HuH-7.5 (cell line): ENCODE measurements at regions not wholly inside any gene's neighbourhood (a gene's known extent, or its start where the extent isn't known, plus 50 kb on each side); places are given as distances from the start of the nearest gene placed in this dataset.
"Not testable (repeated sequence)": the region's sequence is repeated elsewhere in the genome, so short reads cannot be mapped to it uniquely, and the experiment has no call there.

ENCODE experiments used
- DNase-seq: peaks from one replicate; pipeline ENCODE4 v3.0.0; 2011; ENCODE audit warnings: low spot score

DNA sequence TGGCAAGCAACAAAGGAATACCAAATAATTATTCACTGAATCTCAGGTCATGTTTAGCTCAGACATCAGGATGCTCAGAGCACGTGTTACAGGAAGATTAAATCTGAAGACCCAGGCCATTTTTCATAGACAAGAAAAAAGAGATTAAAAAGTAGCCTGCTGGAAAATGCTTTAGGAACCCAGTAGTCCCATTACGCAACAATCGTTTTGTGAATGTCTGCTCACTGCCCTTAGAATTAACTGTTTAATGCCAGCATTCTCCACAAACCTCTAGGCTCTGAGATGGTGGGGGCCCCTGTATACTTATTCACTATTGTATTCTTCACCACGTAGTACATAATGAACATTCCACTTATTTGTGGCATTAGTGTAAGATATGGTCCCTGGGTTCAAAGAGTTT lies 154.6 kb upstream of the NYAP2 start:
- no peak for DNase-seq

DNA sequence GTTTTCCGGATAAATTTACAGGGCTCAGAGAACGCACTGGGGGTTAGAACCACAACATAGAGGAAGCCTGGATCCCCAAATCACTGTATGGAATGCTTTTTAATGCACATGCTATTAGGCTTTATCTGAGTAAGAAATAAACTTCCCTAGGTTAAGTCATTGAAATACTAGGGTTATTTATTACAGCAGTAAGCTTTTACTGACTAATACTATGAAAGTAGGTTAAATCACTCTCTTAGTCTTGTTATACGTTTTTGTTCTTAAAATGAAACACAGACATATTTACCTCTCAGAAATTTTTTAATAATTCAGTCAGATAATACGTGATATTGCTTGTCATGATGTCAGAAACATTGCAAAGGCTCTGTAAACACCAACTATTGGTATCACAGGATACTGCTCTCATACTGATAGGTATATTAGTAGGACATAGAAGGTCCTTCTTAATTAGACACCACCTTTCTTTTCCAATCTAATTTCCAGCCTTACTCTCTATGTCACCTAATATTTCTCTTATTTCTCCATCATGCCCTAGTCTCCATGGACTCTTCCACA lies 162.7 kb upstream of the NYAP2 start:
- DNase-seq: no peak

DNA sequence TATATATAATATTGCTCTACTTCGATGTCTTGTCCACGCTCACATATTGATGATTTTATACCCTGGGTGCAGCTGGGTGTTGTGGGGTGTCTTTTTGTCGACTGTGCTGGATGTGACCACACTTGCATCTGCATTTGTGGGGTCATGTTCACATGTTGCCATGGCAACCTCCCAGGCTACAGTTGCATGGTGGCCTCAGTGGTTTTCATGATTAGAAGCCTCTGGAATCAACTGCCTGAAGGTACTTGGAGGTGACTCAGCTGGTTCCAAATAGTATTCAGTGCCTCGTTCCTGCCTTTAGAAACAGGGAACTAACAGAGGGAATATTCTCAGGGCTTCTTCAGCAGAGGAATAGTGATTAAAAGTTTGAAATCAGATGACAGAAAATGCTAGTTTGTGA lies 166.3 kb upstream of the NYAP2 start:
- no peak for DNase-seq

DNA sequence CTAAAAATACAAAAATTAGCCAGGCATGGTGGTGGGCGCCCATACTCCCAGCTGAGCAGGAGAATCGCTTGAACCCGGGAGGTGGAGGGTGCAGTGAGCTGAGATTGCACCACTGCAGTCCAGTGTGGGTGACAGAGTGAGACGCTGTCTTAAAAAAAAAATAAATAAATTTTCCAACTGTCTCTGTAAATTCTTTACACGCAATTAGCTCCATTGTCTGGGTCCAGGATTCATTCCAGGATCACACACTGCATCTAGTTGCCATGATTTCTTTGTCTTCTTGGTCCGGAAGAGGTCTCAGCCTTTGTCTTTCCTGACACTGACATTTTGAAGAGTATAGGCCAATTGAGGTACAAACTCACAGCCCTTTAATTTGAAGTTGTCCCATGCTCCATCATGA lies 167.6 kb upstream of the NYAP2 start:
- DNase-seq: no peak

DNA sequence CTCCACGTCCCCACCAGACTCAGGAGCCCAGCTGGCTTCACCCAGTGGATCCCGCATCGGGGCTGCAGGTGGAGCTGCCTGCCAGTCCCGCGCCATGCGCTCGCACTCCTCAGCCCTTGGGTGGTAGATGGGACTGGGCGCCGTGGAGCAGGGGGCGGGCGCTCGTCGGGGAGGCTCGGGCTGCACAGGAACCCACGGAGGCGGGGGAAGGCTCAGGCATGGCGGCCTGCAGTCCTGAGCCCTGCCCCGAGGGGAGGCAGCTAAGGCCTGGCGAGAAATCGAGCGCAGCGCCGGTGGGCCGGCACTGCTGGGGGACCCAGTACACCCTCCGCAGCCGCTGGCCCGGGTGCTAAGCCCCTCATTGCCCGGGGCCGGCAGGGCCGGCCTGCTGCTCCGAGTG lies 170.2 kb upstream of the NYAP2 start:
- not testable (repeated sequence) for DNase-seq

DNA sequence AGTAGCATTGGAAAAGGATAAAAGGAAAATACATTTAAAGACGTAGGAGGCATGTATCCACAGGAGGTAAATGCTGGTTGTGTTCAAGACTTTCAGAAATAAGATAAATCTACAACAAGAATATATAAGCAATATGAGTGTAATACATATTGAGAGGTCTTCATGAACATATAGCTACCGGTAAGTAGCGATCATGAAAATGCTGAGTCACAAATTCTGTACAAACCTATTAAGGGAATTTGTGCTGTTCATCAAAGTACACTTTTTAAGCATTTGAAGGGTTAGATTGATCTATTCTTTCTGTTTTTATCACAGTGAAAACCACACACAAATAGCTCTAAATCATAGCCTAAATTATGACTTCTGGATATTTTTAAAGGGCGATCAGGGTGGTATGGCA lies 173.1 kb upstream of the NYAP2 start:
- DNase-seq: no peak

DNA sequence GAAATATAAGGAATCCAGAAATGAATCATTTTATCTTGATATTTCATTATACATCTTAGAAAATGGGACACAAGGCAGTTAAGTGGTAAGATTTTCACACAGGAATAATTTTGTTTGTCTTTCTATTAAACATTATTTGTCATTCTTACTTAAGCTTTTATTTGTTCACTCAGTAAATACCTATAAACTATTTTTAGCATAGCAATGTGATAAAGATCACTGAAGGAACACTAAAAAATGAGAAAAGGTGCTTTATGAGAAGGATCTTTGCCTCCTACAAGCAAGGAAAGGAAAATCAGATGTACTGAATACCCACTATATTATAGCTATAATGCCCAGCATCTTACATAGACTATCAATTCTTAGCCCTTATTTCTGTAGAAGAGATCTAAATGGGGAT lies 176.2 kb upstream of the NYAP2 start:
- no peak for DNase-seq

DNA sequence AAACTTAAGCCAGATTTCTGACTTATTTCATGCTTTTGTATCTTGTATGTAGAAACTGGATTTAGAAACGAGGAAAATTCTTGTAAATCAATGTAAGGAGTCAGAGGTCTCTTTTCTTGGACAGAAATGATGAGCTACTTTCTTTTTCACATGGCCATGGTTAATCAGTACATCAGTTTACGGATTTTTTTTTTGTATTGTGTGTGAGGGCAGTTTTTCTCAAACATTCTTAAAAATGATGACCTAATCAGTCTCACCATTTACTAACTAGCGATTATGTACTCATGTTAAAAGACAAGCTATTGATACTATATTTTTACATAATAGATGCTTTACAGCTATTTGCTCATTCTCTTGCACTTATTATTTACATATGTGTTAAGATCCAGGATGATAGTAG lies 165.2 kb upstream of the DOCK10 start:
- DNase-seq: no peak

DNA sequence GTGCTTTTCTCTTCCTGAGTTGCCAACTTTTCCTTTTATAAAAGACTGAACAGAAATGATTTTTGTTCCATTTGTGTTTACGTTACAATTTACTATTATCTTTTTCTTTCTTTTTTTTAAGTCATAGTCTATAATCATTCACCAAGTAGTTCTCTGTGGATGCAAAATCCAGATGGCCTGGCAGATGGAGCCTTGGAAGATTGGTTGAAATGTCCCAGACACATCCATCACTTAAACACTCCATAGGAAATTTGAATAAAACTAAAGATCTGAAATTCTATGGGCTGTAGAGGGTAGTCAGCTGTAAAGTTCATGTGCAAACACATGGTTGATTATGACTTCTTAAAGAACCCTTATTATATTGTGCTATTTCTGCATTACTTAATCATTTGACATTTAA lies 164.8 kb upstream of the DOCK10 start:
- DNase-seq: no peak

DNA sequence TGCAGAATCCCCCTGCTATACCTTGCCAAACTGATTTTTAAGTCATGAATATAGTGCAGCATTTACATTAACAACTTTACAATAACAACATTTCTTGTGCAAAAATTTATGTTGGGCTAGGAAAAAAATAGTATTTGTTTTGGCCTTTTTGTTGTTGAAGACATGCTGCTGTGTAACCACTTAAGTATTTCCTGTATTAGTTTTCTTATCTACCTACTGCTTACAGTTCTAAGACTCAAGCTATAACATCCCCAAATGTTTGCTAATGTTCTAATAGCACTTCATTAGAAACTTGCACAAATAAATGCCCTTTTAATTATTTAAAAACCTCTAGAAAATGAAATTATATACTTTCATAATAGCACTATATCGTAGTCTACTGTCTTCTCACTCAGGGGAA lies 154.3 kb upstream of the DOCK10 start:
- DNase-seq: no peak

DNA sequence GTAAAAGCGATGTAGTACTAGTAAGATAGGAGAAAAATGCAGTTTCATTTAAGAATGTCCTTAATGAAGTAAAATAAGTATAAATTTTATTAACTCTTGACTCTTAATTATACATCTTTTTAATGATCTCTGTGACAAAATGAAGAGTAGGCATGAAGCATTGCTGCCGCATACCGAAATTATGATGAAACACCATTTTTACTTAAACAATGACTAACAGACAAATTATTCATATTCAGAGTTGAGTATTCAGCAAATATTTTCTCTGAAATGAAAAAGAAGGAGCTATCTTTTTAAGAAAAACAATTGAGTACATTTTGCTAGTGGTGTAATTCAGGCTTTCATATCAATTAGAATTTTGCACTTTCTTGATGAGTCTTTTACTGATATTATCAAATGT lies 150.6 kb upstream of the DOCK10 start:
- DNase-seq: no peak

DNA sequence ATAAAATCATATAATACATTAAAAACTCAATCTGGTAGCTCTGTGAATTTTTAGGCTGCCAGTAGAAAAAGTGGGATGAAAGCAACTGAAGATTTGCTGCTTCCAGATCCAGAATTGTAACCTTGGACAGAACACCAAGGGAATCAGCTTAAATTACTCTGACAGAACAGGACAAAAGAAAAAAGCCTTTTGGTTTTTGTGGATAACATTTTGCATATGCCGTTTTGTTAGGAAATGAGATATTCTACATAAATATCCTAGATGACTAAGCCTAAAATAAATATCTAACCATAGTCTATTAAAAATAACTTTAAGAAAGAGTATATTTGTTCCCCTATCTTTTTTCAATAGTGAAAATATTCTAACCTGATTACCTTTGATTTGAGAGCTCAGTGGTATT lies 148.7 kb upstream of the DOCK10 start:
- DNase-seq: no peak

DNA sequence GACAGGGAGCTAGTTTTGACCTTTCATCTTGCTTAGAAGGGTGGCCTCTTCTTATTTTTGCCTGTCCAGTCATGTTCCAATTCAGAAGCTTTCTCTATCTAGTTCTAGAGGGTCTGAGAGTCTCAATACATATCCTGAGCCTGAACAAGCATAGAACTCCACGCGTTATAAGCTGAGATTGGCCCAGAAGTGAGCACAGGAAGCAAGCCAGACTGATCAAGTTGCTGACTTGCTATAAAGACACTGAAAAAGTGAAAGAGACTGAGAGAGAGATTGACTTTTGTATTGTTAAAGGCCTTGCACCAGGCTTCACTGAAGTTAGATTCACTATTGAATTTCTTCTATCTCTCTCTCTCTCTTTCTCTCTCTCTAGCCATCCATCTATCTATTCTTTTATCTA lies 142.7 kb upstream of the DOCK10 start:
- no peak for DNase-seq

DNA sequence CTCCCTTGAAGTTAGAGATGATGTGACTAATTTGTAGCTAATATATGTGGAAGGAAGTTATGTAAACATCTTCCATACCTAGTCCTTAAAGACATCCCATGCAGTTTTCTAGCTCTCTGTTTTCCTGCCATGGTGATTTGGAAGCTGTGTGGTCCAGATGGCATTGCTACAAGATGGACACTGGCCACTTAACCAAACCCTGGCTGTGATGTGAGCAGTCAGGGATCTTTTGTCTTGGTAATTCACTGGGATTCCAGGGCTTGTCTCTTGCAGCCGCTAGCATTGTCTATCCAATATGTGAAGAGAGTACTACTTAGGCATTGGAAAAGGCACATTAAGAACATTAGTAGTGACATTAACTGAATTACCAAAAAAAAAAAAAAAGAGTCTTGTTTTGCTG lies 139.9 kb upstream of the DOCK10 start:
- no peak for DNase-seq

DNA sequence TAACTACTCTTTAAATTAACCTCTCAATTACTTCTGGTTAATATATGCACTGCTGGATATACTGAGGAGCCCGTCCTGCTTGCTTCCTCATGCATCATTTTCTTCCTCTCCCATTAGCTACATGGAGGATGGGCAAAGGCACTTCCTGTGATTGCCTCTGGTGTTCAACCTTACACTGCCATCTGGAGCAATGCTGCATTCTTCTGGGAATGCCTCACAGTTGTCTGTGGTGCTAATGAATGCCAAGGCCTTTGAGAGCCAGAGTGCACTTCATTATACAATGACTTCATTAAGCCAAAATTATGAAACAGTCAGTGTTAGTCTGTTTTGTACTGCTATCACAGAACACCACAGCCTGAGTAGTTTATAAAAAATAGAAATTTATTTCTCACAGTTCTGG lies 134.8 kb upstream of the DOCK10 start:
- no peak for DNase-seq

DNA sequence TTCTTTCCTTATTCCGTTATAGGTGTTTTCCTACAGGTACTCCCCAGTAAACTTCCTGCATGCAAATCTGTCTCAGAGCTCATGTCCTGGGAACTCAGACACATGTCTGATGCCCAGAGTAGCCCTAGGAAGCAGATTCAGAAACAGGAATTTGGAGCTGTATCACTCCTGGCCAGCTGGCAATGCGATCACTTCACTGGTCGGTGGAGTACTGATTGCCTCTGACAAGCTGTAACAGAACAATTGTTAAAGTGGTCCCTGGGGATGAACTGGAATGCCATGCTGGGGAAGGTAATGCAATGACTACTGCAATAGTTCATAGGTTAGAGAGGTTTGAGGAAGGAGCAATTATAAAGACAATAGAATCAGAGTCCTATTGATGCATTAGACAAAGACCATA lies 131.6 kb upstream of the DOCK10 start:
- no peak for DNase-seq

DNA sequence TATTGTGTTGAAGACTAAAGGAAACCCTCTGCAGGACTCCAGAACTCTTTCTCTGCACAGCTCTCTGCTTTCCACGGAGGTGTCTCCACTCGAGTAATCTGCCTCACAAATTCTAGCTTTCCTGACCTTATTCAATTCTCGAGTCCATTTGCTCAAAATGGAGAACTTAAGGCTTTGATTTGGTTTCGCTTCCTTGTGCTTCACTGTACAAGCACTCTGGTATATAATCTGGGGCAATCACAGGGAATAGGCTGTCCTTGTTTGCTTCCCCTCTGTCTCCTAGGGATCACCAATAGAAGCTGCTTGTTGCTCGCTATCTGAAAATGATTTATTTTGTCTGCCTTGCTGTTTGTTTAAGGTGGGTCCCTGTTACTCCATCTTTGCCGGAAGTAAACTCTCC lies 129.1 kb upstream of the DOCK10 start:
- DNase-seq: no peak

DNA sequence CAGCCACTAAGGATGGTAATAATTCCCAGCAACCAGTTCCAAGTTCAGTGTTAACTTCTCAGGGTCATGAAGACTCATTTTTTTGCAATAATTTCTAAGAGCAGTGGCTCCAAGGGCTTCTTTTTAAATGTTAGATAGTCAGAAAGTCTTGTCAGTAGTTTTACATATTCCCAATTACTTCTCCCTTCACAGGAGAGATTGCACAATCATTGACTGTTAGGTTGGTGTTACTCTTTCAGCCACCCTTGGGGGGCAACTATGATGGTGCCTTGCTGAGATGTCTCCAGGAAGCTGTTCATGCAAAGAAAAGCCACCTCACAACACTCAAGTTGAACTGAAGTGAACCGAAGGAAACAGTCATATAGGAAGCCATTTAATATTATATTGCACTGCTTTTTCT lies 127.9 kb upstream of the DOCK10 start:
- no peak for DNase-seq

DNA sequence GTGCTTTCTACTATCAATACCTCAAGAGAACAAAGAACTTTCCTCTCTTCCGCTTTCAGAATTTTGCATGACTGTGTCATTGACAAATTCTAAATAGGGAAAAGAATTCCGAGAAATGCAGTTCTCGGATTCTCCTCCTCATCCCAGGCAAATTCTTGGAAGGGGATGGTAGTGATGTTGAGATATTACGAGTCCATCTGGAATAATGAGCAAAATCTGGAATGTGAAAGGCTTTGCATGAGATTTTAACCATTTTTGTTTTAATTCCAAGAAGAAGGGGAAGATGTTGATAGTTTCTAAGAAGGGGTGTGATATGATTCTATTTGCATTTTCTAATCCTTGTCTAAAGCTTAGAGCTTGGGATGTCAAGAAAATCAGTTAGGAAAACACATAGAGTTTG lies 127.1 kb upstream of the DOCK10 start:
- DNase-seq: no peak

DNA sequence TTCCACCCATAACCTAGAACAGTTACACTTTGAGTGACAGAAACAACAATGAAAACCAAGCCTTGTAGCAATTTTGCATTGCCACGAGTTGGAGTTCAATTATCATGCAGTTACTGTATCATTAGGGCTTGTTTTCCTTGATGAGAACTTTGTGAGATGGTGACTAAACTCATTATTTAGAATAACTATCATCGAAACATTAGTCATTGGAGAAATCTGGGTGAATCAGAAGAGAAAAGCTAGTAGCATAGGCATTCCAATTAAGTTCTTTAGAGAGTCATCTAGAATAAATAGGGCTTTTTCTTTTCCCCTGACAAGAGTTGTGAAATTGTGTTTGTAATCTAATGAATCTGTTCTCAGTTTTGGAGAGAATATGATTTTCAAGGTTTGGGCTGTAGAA lies 122.8 kb upstream of the DOCK10 start:
- DNase-seq: no peak

DNA sequence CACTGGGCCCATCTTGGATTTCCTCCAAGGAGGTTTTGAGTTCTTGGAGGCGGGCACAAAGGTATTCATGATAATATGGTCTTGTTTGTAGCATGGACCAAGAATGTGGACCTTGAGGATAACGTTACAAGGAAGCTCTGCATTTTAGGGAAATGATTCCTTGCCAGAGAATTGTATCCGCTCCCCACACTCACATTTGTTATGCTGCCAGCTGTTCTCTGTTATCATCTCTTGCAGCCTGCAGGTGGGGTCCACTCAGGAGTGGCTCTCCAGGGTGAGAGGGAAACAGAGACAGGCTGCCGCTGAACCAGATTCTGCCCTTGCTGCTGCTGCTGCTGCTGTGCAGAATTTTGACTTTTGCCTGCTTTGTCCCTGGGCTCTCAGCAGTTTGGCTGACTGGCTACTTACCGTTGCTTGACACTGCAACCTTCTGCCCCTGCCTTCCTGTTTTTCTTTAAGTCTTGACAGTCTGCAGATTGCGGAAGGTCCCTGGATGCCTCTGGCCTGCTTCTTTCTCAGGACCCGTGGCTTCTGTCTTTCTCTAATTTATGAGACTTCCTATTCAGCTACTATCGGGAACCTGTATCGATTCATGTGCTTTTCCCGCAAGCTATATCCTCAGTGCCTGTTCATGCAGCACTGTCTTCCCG lies 122.3 kb upstream of the DOCK10 start:
- no peak for DNase-seq

DNA sequence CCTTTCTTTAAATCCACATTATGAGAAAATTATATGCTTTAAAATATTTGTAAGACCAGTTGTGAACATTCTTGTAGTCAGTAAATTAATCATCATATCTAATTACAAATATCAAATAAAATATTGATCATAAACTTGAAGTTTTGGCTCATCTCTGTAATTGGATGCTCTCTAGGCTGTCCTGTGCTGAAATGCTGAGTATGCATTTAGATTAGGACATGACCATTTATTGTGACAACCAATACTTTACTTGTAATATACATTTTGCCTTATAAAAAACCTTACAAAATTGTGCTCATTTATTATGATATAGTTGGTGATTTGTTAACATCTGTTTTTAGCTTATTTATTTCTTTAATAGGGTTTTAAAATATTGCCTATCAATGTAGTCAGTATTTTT lies 116.1 kb upstream of the DOCK10 start:
- DNase-seq: no peak

DNA sequence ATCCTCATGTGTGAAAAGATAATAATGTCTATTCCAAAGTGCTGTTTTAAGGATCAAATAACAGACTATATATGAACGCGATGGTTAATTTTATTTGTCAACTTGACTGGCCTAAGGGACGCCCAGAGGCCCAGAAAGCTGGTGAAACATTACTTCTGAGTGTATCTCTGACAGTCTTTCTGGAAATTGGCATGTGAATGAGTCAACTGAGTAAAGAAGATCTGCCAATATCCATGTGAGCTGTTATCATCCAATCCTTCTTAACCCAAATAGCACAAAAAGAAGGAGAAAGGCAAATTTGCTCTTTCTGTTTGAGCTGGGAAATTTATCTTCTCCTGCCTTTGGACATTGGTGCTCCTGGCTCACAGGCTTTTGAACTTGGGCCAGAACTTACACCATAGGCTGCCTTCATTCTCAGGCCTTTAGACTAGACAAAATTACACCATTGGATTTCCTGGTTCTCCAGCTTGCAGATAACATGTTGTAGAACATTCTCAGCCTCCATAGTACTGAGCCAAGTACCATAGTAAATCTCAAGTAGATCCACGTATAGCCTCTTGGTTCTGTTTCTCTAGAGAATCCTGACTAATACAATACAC lies 114.7 kb upstream of the DOCK10 start:
- DNase-seq: no peak

DNA sequence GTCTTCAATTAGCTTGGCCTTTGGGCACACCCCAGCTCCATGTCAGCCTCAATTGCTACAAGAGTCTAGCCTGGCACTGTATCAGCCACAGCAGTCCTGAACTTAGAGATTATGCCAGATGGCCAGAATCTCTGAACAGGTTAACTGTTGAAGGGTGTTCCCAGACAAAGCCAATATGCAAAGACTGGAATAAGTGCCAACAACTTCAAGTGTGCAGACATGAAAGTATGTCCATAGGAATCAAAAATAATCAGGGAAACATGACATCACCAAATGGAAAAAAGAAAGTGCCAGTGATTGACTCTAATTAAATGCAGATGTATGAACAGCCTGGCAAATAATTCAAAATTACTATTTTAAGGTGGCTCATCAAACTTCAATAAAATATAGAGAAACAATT lies 98.5 kb upstream of the DOCK10 start:
- no peak for DNase-seq
